SH-SY5Y (cell line): ENCODE measurements at regions not wholly inside any gene's neighbourhood (a gene's known extent, or its start where the extent isn't known, plus 50 kb on each side); places are given as distances from the start of the nearest gene placed in this dataset.

Source experiments
- GATA2 ChIP-seq: IDR thresholded peaks from 2 replicates; pipeline ENCODE4 v1.6.1; 2011; ENCODE audit warnings: mild to moderate bottlenecking, low read depth, low read length
- GATA3 ChIP-seq: IDR thresholded peaks from 2 replicates; pipeline ENCODE4 v1.6.1; 2011; ENCODE audit warnings: low read depth, mild to moderate bottlenecking, low read length, moderate library complexity

DNA sequence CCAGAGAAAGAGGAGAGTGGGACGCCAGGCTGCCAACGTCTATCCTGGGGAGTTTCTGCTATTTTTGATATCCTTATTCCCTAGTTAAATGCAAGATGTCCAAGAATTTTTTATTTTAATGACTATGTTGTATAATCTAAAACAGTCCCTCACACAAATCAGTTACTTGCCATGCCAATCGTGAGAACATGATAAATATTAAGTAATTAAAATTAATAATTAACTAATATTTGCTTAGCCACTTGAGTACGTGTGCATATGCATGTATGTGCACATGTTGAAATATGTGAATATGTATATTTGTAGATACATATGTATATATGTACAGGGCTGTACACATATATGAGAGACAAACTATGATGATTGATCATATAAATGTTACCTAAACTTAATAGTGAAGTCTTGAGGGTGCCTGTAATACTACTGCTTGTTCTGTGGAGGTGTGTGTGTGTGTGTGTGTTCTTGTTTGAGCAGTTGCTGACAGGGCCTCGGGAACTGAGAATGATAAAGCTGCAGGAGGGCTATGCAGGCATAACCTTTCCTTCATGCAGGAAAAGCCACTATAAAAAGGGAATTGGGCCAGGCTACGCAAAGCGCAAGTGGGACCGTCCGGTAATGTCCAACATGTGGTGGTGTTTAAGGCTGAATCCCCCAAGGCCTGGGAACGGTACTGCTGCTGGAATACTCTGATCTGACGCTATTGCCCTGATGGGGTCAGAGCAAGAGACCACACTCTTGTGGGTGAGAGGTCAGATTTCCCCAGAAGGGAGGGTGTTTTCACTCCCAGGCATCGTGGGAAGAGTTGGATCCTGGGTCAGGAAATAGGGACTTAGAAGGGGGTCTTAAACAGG lies 148.3 kb upstream of the TBX18 start:
- TF ChIP-seq GATA2 (no peak), GATA3 (no peak)

DNA sequence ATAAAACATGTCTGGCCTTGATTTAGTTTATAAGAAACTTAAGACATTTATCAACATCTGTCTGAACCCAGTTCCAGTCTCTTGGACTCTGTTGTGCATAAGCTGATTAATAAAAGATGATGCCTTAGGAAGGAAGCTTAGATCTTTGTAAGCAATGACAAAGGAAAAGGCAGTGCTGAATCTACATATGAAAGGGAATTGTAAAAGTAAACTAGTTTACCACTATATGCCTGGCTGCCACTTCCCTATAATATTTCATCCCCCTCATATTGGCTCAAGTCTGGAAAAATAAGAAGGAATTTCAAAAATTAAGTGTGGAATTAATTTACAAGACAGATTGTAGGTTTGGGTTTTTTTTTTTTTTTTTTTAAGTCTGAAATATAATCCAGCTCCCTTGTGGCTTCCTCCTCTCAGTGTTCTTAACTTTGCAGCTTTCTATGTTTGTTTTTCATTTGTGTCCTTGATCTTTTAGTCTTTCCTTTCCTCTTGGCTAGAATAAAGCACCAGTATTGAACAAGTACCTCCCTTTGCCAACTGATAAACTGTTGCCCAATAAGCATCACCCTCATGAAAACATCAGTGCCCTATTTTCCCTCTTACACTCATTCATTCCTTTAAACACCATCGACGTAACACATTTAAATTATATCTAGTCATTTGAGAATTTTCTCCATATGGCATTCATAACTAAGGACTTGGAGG lies 146.7 kb upstream of the TBX18 start:
- TF ChIP-seq GATA3 (no peak), GATA2 (no peak)

DNA sequence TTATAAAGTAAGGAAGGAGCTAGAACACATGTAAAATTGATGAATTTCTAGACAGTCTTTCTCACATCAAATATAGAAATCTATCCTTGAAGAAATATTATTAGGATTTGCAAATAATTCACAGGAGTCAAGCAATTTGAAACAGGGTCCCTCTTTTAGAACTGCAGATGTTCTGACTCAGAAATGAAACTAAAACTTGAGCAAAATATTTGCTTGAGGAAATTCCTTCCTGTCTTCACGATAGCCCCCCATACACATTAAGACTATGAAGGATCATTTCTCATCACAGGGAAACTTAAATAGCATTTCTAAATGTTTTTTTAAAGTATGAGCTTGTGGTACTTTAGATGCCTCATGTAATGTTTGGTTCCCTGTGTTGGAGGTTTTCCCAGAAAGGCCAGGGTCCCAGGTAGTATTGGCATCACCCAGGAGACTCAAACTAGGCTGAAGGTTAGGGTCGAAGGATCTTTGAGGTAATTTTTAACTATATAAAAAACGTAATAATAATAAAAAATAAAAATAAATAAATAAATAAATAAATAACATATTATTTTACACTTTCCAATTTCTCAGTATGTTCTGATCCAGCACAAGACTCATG lies 144.0 kb upstream of the TBX18 start:
- TF ChIP-seq GATA3 (no peak), GATA2 (no peak)

DNA sequence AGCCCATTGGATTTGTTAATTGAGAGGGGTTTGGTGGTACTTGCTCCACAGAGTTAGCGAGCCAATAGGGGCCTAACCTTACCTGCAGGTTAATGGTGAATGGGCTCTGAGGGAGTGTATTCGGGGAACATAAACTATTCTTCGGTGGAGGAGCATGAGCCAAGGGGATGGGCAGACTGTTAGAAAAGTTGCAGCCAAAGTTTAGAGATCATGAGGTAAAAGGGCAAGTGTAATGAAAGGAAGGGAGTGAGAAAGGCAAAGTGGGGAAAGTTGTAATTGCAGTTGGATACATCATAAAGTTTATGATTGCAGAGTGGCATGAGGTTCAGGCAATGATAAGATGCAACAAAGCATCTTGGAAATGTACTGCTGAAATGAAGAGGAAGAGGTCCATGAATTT lies 142.1 kb upstream of the TBX18 start:
- no peak for TF ChIP-seq GATA3
- no peak for TF ChIP-seq GATA2

DNA sequence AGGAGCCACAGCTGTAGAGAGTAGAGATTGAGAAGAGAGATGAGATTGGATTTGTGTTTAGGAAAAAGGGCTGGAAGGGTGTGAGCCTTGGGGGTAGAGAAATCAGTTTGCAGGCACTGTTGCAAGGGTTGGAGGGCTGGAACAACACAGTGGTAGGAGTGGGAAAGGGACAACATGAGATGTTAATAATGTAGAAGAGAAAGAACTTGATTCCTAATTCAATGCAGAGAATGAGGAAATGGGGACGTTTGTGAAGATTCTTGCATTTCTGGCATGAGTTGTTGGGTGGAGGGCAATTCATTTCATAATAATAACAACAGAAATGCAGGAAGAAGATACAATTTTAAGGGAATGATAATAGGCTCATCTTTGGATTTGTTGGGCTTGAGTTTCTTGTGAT lies 141.4 kb upstream of the TBX18 start:
- TF ChIP-seq GATA2 (no peak), GATA3 (no peak)

DNA sequence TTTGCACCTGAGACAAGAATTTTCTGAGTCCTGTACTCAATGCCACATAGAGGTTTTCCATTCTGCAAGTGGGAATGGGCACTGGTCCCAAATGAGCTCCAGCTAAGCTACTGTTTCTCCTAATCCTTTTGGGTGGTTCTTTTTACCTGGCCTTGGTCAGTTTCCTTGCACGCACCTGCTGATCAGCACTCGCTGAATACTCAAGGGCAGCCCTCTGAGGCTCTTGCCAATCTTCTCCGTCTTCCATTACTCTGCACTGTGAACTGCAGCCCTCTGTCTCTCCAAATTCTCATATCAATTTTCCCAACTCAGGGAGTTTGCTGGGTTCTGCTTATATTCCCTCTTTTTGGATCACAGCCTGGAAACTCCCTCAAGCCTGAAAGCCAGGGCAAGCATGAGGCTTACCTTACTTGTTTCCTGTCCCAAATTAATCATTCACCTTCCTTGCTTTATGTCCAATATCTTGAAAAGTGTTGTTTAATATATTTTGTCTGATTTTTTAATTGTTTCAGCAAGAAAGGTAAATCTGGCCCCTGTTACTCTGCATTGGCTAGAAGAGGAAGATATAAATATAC lies 138.0 kb upstream of the TBX18 start:
- no peak for TF ChIP-seq GATA3
- TF ChIP-seq GATA2: no peak

DNA sequence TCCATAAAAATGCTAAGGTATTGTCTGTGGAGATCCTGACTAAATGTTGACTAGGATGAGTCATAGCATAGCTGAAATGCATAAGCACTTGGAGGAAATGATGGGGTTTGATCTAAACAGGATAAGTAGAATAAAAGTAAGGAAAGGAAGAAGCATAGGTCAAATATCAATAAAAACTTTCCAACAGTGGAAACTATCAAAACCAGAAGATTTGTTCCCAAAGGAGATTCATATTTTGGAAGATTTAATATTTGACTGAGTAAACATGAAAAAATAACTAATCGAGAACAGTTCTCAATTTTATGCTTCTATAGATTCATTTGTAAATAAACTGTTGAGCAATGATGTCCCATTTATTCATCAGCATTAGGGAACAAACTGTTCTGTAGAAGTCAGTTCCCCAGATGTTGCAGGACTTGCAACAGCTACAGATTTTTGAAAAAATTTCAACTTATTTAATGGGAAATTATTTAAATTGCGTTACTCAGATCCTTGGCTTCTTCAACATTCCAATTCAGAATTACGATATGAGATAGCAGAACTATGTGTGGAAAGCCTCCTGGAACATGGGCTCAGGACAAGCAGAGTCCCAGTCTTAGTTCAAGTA lies 133.7 kb upstream of the TBX18 start:
- TF ChIP-seq GATA2 (no peak), GATA3 (no peak)

DNA sequence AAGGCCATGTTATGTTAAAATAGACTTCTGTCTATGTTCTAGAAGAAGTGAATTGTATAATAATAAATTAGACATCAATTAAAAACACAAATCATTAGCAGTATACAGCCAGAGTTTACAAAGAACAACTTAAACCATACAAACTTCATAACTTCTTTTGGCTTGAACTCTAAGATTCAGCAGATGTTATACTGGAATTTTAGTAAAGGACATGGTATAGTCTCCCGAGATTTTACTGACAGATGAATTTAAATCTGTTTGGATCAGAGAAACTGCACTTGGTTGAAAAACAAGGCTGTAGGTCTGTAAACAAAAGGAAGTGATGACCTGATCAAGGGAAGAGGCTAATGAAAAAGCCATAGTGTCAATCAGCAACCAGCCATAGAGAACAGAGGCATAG lies 132.6 kb upstream of the TBX18 start:
- no peak for TF ChIP-seq GATA3
- no peak for TF ChIP-seq GATA2

DNA sequence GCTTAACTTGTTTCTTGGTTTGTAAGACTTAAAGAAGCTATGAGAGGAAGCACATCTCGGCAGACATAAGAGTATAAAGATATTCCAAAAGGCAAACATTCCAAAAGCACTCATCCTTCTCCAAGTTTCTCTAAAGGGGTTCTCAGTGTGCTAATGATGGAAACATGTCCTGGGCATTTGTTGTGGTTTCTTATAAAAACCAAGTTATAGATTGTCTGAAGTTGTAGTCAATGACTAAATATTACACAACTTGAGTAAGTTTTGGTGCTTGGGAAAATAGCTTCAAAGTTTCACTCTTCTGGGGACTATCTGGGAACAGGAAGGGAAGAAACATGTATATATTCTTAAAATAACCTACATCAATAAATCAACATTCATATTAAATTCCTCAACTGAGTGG lies 128.3 kb upstream of the TBX18 start:
- TF ChIP-seq GATA3 (no peak), GATA2 (no peak)

DNA sequence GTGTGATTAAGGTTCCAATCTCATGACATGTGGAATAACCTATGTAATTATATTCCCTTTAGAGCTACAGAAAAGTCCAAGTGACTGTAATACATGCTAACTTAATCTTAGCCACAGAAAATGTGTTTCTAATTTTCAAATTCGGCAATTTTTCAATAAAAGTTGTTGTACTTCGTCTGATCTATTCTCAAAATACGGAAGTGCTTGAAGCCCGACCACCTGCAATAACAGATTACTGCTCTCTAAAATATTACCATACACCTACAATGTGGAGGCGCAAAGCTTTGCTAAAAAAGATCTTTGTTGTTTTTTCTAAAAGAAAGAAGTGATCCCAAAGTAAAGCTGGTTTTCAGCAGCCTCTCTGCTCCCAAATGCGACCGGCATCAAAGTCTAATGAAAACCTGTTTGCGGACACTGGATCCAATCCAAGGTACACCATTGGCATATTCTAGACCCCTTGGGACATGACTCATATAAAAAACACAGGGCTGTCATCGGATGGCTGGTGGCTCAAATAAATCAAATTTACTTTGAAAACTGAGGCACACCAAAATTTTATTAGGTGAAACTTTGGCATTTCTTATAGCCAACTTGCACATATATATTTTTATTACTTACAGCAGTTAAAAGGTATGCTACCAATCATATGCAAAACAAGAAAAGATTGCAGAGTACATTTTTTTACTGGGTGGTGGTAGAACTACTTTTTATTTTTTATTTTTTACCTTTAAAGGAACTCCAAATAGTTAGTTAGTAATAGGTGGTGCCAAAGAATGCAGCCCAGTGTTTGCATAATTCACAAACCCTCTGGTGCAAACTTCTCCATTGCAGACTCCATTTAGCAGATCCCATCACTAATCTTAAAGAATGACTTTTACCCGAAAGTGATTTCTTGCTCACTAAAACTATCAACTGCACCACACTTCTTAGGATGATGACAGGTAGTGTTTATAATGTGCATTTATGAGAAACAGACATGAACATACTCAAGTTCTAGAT lies 118.7 kb upstream of the TBX18 start:
- no peak for TF ChIP-seq GATA3
- TF ChIP-seq GATA2: no peak

DNA sequence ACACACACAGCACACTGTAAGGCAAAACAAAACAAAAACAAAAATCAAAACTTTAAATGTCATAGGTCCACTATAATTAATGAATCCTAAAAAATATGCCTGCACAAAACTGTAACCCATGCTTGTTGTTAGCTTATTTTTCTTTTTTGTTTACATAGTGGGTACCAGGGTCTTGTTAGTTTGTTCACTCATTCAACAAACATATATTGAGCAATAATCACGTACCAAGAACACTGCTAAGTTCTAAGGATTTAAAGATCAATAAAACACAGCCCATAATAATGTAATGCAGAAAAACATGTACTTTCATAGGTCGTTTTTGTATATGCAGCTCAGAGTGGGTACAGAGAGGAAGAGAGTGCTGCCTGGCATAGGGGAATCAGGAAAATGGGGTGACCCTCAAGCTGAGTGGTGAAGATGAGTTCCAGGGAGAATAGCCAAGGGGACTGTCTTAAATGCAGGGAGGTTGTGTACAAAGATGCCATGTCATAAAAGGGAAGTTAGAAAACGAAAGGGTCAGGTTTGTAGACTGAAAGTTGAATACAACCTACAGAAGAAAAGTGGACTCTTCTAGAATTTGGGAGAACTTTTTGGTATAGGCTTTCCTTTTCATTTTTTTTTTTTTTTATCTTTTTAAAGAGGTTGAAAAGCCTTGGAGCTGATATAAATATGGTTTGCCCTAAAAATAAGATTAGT lies 113.3 kb upstream of the TBX18 start:
- TF ChIP-seq GATA3: no peak
- TF ChIP-seq GATA2: no peak

DNA sequence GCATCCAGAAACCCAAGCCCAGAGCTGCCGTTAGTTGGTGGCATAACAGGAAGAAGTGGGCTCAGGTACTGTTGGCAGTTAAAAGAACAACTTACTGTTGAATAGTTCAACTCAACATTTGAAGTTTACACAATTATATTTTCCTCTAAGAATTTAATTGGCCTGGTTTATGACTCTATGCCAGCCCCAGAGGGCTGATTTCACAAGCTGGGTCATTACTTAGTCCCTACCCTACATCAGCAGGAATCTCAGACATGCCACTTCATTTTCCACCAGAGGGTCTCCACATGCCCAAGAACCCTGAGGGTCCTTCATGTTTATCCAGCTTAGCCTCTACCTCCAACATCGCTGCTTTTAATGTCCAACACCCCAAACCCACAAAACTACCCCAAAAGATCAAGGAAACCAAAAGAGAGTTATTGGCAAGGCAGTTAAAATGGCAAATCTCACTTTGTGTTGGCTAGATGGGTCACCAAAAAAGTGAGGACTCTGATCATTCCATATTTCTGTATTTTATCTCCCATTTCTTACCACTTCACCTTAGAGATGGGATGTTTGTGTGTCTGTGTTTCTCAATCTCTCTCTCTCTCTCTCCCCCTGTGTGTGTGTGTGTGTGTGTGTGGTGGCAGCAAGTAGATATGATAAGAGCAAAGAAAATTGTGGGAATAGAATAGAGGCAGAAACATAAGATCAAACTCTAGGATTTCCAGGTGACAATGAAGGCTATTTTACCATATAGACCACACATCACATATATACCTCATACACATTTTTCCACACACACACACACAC lies 112.5 kb upstream of the TBX18 start:
- TF ChIP-seq GATA3 (no peak), GATA2 (no peak)
